ENCODE measurements at regions not wholly inside any gene's neighbourhood (a gene's known extent, or its start where the extent isn't known, plus 50 kb on each side); places are given as distances from the start of the nearest gene placed in this dataset.
"Not testable (repeated sequence)": the region's sequence is repeated elsewhere in the genome, so short reads cannot be mapped to it uniquely, and the experiment has no call there.

GRCh38 chr18:51461956-51462355, 264.5 kb upstream of the MEX3C start:
- DNase-seq (ENCODE audit: low read depth), result no peak

GRCh38 chr18:51463483-51464136, 266.1 kb upstream of the MEX3C start:
- DNase-seq (ENCODE audit: low read depth), result no peak

DNA sequence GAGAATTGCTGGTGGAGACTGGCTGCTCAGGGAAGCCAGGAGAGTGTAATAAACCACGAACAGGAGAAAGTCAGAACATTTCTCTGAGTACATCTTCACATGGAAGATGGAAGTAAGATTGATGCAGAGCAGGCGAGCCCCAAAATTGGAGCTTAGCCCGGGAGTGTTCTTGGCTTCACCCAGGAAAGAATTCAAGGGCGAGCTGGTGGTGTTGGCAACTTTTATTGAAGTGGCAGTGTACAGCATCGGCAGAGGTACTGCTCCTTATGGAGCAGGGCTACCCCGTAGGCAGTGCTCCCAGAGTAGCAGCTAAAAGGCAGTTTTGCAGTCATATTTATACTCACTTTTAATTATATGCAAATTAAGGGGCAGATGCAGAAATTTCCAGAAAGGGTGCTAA, 281.4 kb upstream of the MEX3C start:
- no peak for DNase-seq (ENCODE audit: low read depth)

DNA sequence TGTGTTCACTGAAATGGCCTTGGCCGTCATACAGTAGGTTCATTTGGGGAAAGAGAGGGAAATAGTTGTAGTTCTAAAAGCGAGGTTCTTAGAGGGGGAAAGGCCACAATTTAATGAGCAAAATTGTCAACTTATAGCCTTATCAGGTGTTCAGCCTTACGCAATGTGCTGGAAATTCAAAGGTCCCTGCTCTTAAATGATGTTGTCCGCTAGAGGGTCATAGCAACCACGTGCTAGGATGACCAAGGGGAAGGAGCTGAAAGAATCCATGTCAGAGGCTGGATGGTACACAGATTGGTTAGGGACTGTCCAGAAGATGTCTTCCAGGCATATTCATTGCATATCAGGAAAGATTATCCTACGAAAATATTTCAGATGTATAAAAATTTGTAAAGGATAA, 282.3 kb upstream of the MEX3C start:
- DNase-seq (ENCODE audit: low read depth), result no peak

DNA sequence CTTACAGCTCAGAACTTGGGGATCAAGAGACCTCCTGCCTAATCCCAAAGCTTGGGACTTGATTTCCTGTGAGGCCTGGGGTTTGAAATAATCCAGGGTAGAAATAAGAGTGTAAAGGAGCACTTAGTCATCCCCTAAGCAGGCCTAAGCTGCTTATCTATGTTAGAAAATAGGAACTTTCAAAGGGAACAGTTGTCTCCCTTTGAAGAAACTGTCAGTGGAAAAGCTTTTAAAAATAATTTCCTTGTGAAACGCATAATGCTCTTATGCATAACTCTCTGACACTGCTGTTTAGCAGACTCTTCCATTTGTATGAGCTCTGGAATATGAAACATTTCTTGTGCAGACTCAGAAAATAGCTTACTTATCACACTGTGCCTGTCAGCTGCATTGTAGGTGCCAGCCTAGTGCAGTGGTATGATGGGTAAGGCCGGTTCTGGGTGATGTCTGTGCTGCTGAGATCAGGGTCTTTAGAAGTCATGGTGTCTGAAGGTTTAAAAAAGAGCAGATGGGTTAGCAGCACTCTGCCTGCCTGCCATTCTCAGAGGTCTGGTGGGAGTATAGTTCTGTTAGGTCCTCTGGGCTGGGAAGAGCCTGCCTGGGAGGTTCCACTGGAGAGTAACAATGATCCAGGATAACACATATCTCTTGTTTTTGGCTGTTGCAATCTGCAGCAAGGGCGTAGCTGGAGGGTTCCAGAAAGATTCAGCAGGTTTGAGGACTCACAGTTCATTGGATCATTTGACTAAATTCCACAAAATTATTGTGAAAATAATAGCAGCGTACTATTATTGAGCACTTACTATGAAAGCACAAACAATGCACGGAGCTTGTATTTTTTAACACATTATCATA, 283.2 kb upstream of the MEX3C start:
- DNase-seq (ENCODE audit: low read depth), result no peak

GRCh38 chr18:51486735-51487366, 289.4 kb upstream of the MEX3C start:
- no peak for DNase-seq (ENCODE audit: low read depth)

GRCh38 chr18:51490417-51490816, 292.9 kb upstream of the MEX3C start:
- DNase-seq (ENCODE audit: low read depth), result no peak

DNA sequence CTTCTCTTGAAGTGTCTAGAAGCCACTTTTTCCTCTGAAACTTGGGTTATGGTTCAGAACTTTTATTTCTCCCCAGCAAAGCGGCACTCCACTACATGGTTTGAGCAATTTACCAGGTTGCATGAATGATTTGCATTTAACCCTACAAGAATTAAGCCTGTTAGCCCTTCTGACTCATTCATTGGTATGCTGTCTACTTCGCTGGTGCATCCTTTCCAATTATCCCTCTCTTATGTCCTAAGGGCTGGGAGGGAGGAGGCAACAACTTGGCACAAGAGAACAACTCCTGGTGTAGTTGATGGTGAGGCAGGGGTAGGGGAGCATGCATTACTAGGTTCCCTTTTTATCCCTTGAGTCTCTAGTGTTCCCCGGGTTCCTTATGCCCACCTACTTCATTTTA, 293.4 kb upstream of the MEX3C start:
- no peak for DNase-seq (ENCODE audit: low read depth)

GRCh38 chr18:51491678-51492372, 294.3 kb upstream of the MEX3C start:
- no peak for DNase-seq (ENCODE audit: low read depth)

DNA sequence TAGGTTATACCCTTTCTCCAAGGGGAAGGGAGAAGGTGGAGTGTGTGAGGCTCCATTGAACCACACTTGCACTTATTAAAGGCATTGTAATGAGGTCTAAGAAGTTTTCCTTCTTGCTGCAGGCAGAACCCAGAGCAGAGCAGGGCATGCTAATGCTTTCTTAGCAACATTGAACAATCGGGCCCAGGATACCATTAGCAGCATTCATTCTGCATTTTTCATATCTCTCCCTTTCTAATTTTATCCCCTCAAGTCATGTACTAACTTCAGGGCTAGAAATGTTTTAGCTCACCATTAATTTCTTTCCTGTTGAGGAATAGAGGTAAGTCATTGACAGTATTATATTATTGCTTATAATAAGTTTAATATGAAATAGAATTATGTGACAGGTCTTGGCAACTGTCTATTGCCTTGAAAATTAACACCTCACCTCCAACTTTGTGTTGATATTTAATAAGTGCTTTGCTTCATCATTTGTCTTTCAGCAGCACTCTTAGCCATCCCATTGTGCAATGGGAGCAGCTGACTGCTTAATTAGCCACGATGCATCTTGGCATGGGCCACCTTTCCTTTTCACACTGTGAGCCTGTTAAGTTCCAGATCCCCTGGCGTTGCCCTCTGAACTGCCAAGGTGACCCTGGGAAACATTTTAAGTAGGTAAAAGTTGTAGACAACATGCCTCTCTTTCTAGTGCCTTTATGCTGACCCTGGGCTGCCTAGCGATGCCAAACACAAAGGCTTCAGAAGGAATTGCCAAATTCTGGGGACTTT, 300.8 kb upstream of the MEX3C start:
- no peak for DNase-seq (ENCODE audit: low read depth)

GRCh38 chr18:51503351-51503750, 305.9 kb upstream of the MEX3C start:
- DNase-seq (ENCODE audit: low read depth), result no peak

DNA sequence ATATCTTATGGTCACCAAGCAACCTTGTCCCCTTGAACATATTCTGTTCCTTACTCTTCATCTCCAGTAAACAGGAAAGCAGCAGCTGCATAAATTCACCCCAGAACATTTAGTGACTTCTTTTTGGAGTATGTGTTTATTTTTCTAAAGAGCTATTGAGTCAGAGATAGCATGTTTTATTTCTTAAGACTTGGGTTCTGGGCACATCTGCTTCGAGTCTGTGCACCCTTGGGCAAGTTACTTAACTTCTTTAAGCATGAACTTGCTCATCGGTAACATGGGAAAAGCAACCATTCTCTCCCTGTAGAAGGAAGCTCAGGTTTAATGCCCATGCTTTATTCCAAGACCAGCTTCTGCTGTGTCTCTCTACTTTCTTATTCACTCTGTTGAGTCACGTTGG, 309.3 kb upstream of the MEX3C start:
- no peak for DNase-seq (ENCODE audit: low read depth)

- DNase-seq (ENCODE audit: low read depth), result not testable (repeated sequence)
Observed at GRCh38 chr18:51508410-51508809, 310.9 kb upstream of the MEX3C start.

DNA sequence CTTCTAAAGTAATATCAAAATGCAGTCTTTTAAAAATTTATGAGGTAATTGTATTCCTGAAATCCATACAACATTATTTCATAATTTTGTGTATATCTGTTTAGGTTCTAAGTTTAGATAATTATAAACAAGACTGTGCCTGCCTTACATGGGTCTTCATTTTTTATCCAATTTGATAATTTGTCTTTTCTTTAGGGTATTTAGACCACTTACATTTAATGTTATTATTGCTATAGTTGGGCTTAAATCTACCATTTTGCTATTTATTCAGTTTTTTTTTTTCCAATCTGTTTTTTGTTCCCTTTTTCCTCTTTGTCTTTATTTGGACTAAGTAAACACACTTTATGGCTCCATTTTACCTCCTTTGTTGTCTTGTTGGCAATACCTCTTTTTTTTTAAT, 312.5 kb upstream of the MEX3C start:
- DNase-seq (ENCODE audit: low read depth), result no peak

DNA sequence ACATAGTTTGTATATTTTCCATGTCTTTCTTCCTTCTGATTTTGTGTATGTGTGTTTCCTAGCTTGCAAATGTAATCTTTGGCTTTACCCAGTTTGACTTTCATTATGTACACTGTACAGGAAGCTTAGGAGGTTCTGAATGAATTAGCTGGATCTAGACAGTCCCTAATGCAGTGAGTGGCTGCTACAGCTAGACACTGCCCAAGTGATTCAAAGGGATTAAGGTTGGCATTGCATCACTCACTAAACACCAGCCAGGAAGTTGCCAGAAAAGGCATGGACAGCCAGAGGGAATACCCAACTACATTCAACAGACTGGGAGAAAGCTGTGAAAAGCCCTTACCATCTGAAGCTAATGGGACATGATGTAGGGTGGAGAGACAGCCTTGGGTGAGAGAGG, 316.0 kb upstream of the MEX3C start:
- DNase-seq (ENCODE audit: low read depth), result no peak

DNA sequence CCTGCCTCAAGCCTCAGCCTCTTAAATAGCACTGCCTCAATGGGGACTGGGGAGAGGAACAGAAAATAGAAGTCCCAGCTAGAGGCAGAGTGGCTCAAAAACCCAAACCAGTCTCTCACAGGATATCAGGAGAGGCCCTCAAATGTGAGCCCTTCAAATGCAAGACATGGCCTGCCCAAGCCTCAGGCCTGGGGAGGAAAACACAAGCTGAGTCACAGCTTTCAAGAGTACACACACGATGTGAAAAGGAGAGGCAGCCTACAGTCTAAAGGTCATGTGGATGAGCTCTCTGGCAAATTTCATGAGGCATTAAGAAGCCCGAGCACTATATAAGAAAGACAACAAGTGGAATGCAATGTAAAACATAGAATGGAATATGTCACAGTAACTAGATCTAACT, 316.6 kb upstream of the MEX3C start:
- DNase-seq (ENCODE audit: low read depth), result no peak

- DNase-seq (ENCODE audit: low read depth), result no peak
Observed at GRCh38 chr18:51516478-51517038, 319.1 kb upstream of the MEX3C start.

- no peak for DNase-seq (ENCODE audit: low read depth)
Observed at GRCh38 chr18:51519571-51519970, 322.1 kb upstream of the MEX3C start.

- DNase-seq (ENCODE audit: low read depth), result no peak
Observed at GRCh38 chr18:51520676-51521180, 323.2 kb upstream of the MEX3C start.

DNA sequence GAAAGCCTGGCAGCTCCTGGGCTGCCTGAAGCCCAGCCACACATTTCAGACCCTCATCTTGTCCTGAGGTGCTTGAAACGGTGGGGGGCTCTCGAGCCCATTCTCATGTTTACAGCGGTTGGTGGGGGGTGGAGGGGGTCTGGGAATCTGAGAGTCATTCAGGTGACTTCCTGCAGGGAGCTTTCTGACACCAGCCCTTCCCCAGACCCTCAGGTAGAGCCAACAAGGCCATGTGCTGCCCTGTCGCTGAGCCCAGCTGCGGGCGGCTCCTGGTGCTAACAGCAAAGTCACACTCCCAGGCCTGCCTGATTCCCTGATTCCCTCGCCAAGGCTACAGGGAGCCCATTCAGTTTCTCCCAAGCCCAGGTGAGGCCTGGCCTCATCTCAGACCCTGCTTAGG, 324.9 kb upstream of the MEX3C start:
- no peak for DNase-seq (ENCODE audit: low read depth)

GRCh38 chr18:51522821-51523220, 325.3 kb upstream of the MEX3C start:
- no peak for DNase-seq (ENCODE audit: low read depth)
